IMR-90 (cell line): ENCODE measurements at regions not wholly inside any gene's neighbourhood (a gene's known extent, or its start where the extent isn't known, plus 50 kb on each side); places are given as distances from the start of the nearest gene placed in this dataset.

Experiments used
- ATAC-seq: fragments of 200-7000 bp; cut with Tn5 transposase; 2 replicates; pipeline ENCODE4 v1.9.1; 2020; ENCODE audit warnings: low read depth, mild to moderate bottlenecking, moderate library complexity
- BruUV-seq: library from RNA; stranded (reverse); fragments of 400-500 nt; replicated peaks from 2 replicates; lab custom pipeline; 2021; lab: Mats Ljungman, UMichigan
- CTCF ChIA-PET: fragments of 300-600 bp; formaldehyde crosslinking; extraction: SDS; loops from one replicate; lab custom pipeline; 2021; ENCODE audit warnings: antibody characterized with exemption; lab: Yijun Ruan, JAX
- POLR2A ChIA-PET: fragments of 300-600 bp; sonication (Branson Sonifier 250); formaldehyde crosslinking; loops from one replicate; lab custom pipeline; 2022; ENCODE audit warnings: antibody characterized with exemption; ENCODE audit not compliant: unreplicated experiment; lab: Charles Lee
- DNase-seq: peaks from one replicate; pipeline ENCODE4 v3.0.0; 2013
- H2AFZ ChIP-seq: replicated peaks from 2 replicates; pipeline ENCODE3; 2013; ENCODE audit warnings: low read length, mild to moderate bottlenecking; ENCODE audit not compliant: poor library complexity
- H2AK5ac ChIP-seq: 2 replicates; pipeline ENCODE4 v1.6.1; 2013; ENCODE audit warnings: low read depth, low read length, inconsistent platforms
- H2AK9ac ChIP-seq: replicated peaks from 2 replicates; pipeline ENCODE3; 2013; ENCODE audit warnings: mild to moderate bottlenecking, low read depth, low read length, moderate library complexity; ENCODE audit not compliant: poor library complexity
- H2BK120ac ChIP-seq: 2 replicates; pipeline ENCODE4 v1.6.1; 2013; ENCODE audit warnings: low read depth, low read length, inconsistent platforms
- H2BK15ac ChIP-seq: 3 replicates; pipeline ENCODE4 v1.6.1; 2013; ENCODE audit warnings: low read depth, low read length, inconsistent platforms
- H2BK20ac ChIP-seq: 2 replicates; pipeline ENCODE4 v1.6.1; 2013; ENCODE audit warnings: low read depth, mild to moderate bottlenecking, inconsistent platforms, low read length, moderate library complexity
- H2BK5ac ChIP-seq: 2 replicates; pipeline ENCODE4 v1.6.1; 2013; ENCODE audit warnings: mild to moderate bottlenecking, low read depth, low read length, inconsistent platforms; ENCODE audit not compliant: poor library complexity, severe bottlenecking
- H3K14ac ChIP-seq: replicated peaks from 2 replicates; pipeline ENCODE4 v1.6.1; 2013; ENCODE audit warnings: low read depth, low read length, inconsistent platforms
- H3K18ac ChIP-seq: 2 replicates; pipeline ENCODE4 v1.6.1; 2013; ENCODE audit warnings: low read depth, low read length, control low read depth
- H3K23ac ChIP-seq: 2 replicates; pipeline ENCODE4 v1.6.1; 2013; ENCODE audit warnings: low read depth, low read length, inconsistent platforms
- H3K27ac ChIP-seq: 2 replicates; pipeline ENCODE4 v1.5.1; 2013; ENCODE audit warnings: mild to moderate bottlenecking, control low read depth, low read length; ENCODE audit not compliant: insufficient read depth
- H3K27me3 ChIP-seq: 2 replicates; pipeline ENCODE4 v1.6.1; 2013; ENCODE audit warnings: low read length; ENCODE audit not compliant: control insufficient read depth, insufficient read depth
- H3K36me3 ChIP-seq: 2 replicates; pipeline ENCODE4 v1.6.1; 2013; ENCODE audit warnings: low read length, mixed read lengths; ENCODE audit not compliant: control insufficient read depth, insufficient read depth
- H3K4ac ChIP-seq: 2 replicates; pipeline ENCODE4 v1.6.1; 2013; ENCODE audit warnings: low read depth, low read length, inconsistent platforms
- H3K4me1 ChIP-seq: 2 replicates; pipeline ENCODE4 v1.6.1; 2013; ENCODE audit warnings: low read length, mixed read lengths; ENCODE audit not compliant: control insufficient read depth, insufficient read depth
- H3K4me2 ChIP-seq: 2 replicates; pipeline ENCODE4 v1.6.1; 2013; ENCODE audit warnings: low read depth, mild to moderate bottlenecking, control low read depth, low read length, moderate library complexity
- H3K4me3 ChIP-seq: 2 replicates; pipeline ENCODE4 v1.5.1; 2013; ENCODE audit warnings: low read depth, mild to moderate bottlenecking, control low read depth, low read length, moderate library complexity; ENCODE audit not compliant: insufficient read depth
- H3K56ac ChIP-seq: 2 replicates; pipeline ENCODE4 v1.6.1; 2013; ENCODE audit warnings: low read length, inconsistent platforms; ENCODE audit not compliant: insufficient read depth; ENCODE audit errors: extremely low read depth
- H3K79me1 ChIP-seq, 2 experiments: 2 replicates each; pipeline ENCODE4 v1.6.1; 2013; ENCODE audit warnings: low read length in 2 of 2, inconsistent platforms in 1 of 2, low read depth in 1 of 2
- H3K9ac ChIP-seq: 2 replicates; pipeline ENCODE4 v1.6.1; 2013; ENCODE audit warnings: low read depth, low read length, control low read depth
- H3K9me1 ChIP-seq: 2 replicates; pipeline ENCODE4 v1.6.1; 2013; ENCODE audit warnings: low read length, inconsistent platforms; ENCODE audit not compliant: insufficient read depth
- H3K9me3 ChIP-seq: 2 replicates; pipeline ENCODE4 v1.6.1; 2013; ENCODE audit warnings: low read length; ENCODE audit not compliant: control insufficient read depth, insufficient read depth
- H4K20me1 ChIP-seq: 2 replicates; pipeline ENCODE4 v1.6.1; 2013; ENCODE audit warnings: low read length, inconsistent platforms; ENCODE audit not compliant: insufficient read depth
- H4K5ac ChIP-seq: 2 replicates; pipeline ENCODE4 v1.6.1; 2013; ENCODE audit warnings: mild to moderate bottlenecking, low read depth, low read length, control low read depth
- H4K8ac ChIP-seq, 2 experiments: 2 replicates each; pipeline ENCODE4 v1.6.1; 2013; ENCODE audit warnings: low read depth in 2 of 2, low read length in 2 of 2, control low read depth in 1 of 2, inconsistent platforms in 1 of 2
- H4K91ac ChIP-seq: 2 replicates; pipeline ENCODE4 v1.6.1; 2013; ENCODE audit warnings: low read depth, low read length, inconsistent platforms; ENCODE audit not compliant: insufficient read depth
- BHLHE40 ChIP-seq: fragments of 150-350 bp; IDR thresholded peaks from 2 replicates; pipeline ENCODE4 v1.6.1; 2016; ENCODE audit warnings: mild to moderate bottlenecking, low read depth, low read length
- ELK1 ChIP-seq: fragments of 150-350 bp; IDR thresholded peaks from 2 replicates; pipeline ENCODE4 v1.6.1; 2016; ENCODE audit warnings: low read depth, mild to moderate bottlenecking, low read length, moderate library complexity, borderline replicate concordance
- NFE2L2 ChIP-seq: fragments of 150-350 bp; IDR thresholded peaks from 2 replicates; pipeline ENCODE4 v1.6.1; 2016; ENCODE audit warnings: low read depth, mild to moderate bottlenecking, low read length
- RFX5 ChIP-seq: IDR thresholded peaks from 2 replicates; pipeline ENCODE4 v1.8.0; 2012; ENCODE audit warnings: low read depth, mild to moderate bottlenecking, low read length, moderate library complexity
- SMC3 ChIP-seq: fragments of 150-350 bp; IDR thresholded peaks from 2 replicates; pipeline ENCODE4 v1.6.1; 2016; ENCODE audit warnings: low read depth, mild to moderate bottlenecking, antibody characterized with exemption, low read length, moderate library complexity
- WGBS, 2 experiments: methylation state at CpG; one replicate each; pipeline versions ENCODE4 v1.1.5 to v1.1.7; 2013; ENCODE audit warnings: missing lambda C conversion rate in 2 of 2; ENCODE audit not compliant: insufficient read length in 1 of 2; ENCODE audit errors: extremely low coverage in 2 of 2; 5-methylcytosine and 5-hydroxymethylcytosine counted together
- dilution Hi-C: fragments of 300-500 bp; cut with HindIII; formaldehyde crosslinking; loops from one replicate; pipeline ENCODE4 v1.14.3; 2018; ENCODE audit warnings: low sequenced_read_pairs; ENCODE audit not compliant: unreplicated experiment
- in situ Hi-C: fragments of 300-500 bp; cut with MboI; formaldehyde crosslinking; loops from 3 replicates; pipeline ENCODE4 v1.14.3; 2019; ENCODE audit warnings: low sequenced_read_pairs, inconsistent platforms, mixed read lengths
- intact Hi-C: fragments of 100-400 bp; cut with micrococcal nuclease; formaldehyde crosslinking; loops from 2 replicates; pipeline ENCODE4 v1.10.0; 2022

GRCh38 chr10:65413001-65413400, 1512.8 kb upstream of the LRRTM3 start:
- intact Hi-C loops = no loop called here
- H3K9me1 ChIP-seq = no peaks in the 10 kb centered on the region
- no peak overlapping the region for H2BK120ac ChIP-seq
- H3K4me3 ChIP-seq = no peak overlapping the region
- H3K36me3 ChIP-seq = no peaks in the 10 kb centered on the region
- H2BK5ac ChIP-seq = no peak overlapping the region
- no TSS peak for BruUV-seq
- H3K18ac ChIP-seq = no peak overlapping the region
- H3K23ac ChIP-seq = no peak overlapping the region
- H3K56ac ChIP-seq = no peak overlapping the region
- no peak overlapping the region for H4K5ac ChIP-seq
- ChIA-PET POLR2A (no interaction called here), CTCF (interaction anchor here (0.6 kb wide), 1 partner anchor 1519 kb away, joined by 5 read pairs; no protein-coding TSS in a partner anchor)
- H3K4me1 ChIP-seq = no peaks in the 10 kb centered on the region
- WGBS, 2 experiments = no CpG with 5 or more reads among the region's 2 CpGs
- H2AK9ac ChIP-seq = no peak overlapping the region
- ATAC-seq (no peak), DNase-seq (no peak)
- H3K4ac ChIP-seq = no peak overlapping the region
- no peak overlapping the region for H4K8ac ChIP-seq
- dilution Hi-C loops = no loop called here
- H3K9me3 ChIP-seq = 0 out of 2 replicates have a peak, but pooled peaks cover 2% of the 10 kb centered on the region
- H3K9ac ChIP-seq = no peak overlapping the region
- H3K27me3 ChIP-seq = no peaks in the 10 kb centered on the region
- no peak overlapping the region for H3K4me2 ChIP-seq
- no peak overlapping the region for H4K91ac ChIP-seq
- no peak overlapping the region for H3K14ac ChIP-seq
- no peak overlapping the region for H2AK5ac ChIP-seq
- H4K20me1 ChIP-seq = no peaks in the 10 kb centered on the region
- H3K79me1 ChIP-seq = no peaks in the 10 kb centered on the region
- H3K27ac ChIP-seq = no peak overlapping the region
- no peak overlapping the region for H2BK20ac ChIP-seq
- in situ Hi-C loops = no loop called here
- no peak overlapping the region for H2BK15ac ChIP-seq
- H2AFZ ChIP-seq = no peak overlapping the region
- TF ChIP-seq ELK1 = no peak
- no peak for TF ChIP-seq RFX5
- no peak for TF ChIP-seq SMC3
- TF ChIP-seq BHLHE40 = no peak
- no peak for TF ChIP-seq NFE2L2
